DND-41 (cell line): ENCODE measurements at regions not wholly inside any gene's neighbourhood (a gene's known extent, or its start where the extent isn't known, plus 50 kb on each side); places are given as distances from the start of the nearest gene placed in this dataset.

ENCODE experiments used
- EZH2 ChIP-seq: IDR thresholded peaks from 3 replicates; pipeline ENCODE4 v1.6.1; 2012; ENCODE audit warnings: borderline replicate concordance, low read depth, mild to moderate bottlenecking, moderate library complexity, low read length, inconsistent platforms; ENCODE audit not compliant: severe bottlenecking
- TF ChIP-seq, protein P1 (sequence below): IDR thresholded peaks from 2 replicates; pipeline ENCODE4 v1.5.1; 2012; ENCODE audit warnings: borderline replicate concordance, low read length, moderate library complexity, mild to moderate bottlenecking; ENCODE audit not compliant: poor library complexity, severe bottlenecking; ENCODE audit errors: extremely low read depth

DNA sequence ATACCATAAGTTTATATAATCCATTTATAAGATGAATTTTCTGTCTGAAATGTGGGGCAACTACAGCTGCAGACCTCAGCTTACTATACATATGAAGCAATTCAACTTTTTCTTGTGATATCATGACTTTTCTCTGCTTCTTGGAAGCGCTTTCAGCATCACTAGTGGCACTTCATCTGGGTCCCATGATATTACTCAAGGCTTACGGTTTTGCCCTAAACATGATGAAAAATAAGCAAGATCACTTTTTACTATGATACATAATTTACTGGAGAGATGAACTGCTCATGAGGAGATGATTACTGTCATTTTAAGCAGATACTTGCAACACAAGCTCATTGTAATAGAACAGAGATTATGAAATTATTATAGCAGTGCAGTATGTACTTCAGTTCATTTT, 258.0 kb upstream of the ZSWIM2 start:
- TF ChIP-seq EZH2 = no peak
- TF ChIP-seq, protein P1, sequence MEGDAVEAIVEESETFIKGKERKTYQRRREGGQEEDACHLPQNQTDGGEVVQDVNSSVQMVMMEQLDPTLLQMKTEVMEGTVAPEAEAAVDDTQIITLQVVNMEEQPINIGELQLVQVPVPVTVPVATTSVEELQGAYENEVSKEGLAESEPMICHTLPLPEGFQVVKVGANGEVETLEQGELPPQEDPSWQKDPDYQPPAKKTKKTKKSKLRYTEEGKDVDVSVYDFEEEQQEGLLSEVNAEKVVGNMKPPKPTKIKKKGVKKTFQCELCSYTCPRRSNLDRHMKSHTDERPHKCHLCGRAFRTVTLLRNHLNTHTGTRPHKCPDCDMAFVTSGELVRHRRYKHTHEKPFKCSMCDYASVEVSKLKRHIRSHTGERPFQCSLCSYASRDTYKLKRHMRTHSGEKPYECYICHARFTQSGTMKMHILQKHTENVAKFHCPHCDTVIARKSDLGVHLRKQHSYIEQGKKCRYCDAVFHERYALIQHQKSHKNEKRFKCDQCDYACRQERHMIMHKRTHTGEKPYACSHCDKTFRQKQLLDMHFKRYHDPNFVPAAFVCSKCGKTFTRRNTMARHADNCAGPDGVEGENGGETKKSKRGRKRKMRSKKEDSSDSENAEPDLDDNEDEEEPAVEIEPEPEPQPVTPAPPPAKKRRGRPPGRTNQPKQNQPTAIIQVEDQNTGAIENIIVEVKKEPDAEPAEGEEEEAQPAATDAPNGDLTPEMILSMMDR = no peak
